ENCODE measurements at regions not wholly inside any gene's neighbourhood (a gene's known extent, or its start where the extent isn't known, plus 50 kb on each side); places are given as distances from the start of the nearest gene placed in this dataset.

DNA sequence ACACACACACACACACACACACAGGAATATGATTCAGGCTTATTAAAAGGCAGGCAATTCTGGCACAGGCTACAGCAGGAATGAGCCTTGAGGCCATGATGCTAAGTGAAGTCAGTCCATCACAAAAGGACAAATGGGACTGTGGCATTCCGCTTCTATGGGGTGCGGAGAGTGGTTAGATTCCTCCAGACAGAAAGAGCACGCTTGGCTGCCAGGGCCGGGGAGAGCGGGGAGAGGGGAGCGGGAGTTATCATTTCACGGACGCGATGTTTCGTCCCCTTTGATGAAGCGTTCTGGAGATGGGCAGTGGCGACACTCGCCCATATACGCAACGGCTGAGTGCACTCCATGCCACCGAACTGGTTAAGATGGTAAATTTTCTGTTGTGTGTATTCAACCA is 58.5 kb upstream of the FAM174B start:
- H3K27ac ChIP-seq (ENCODE audit: low read depth, low read length), result no peak overlapping the region
- no peak overlapping the region for H2AFZ ChIP-seq (ENCODE audit: low read depth, low read length, severe bottlenecking)
- H4K20me1 ChIP-seq (ENCODE audit: low read depth, low read length), result no peaks in the 10 kb centered on the region
- H3K9me2 ChIP-seq (replicated peaks; ENCODE audit: insufficient read depth, low read length), result no peaks in the 10 kb centered on the region
- no peak overlapping the region for H3K9ac ChIP-seq (ENCODE audit: low read length)
- H3K9me3 ChIP-seq (ENCODE audit: insufficient read depth, low read length), result no peaks in the 10 kb centered on the region
- TF ChIP-seq EZH2phosphoT487 (conservative IDR thresholded peaks at IDR 0.05; ENCODE audit: low read length), result no peak
- no peak for TF ChIP-seq CTCF (IDR thresholded peaks at IDR 0.05; ENCODE audit: insufficient read depth, low read length, poor library complexity, severe bottlenecking)
- no peaks in the 10 kb centered on the region for H3F3A ChIP-seq (ENCODE audit: insufficient read depth)
- H3K79me2 ChIP-seq (ENCODE audit: insufficient read depth, low read length), result no peaks in the 10 kb centered on the region
- no peaks in the 10 kb centered on the region for H3K36me3 ChIP-seq (ENCODE audit: low read length)
- no peak overlapping the region for H3K4me2 ChIP-seq (ENCODE audit: low read depth, low read length, poor library complexity, severe bottlenecking)
- H3K27me3 ChIP-seq (ENCODE audit: low read length), result no peaks in the 10 kb centered on the region
- no peak overlapping the region for H3K4me3 ChIP-seq (ENCODE audit: insufficient read depth, low read length, poor library complexity, severe bottlenecking)

DNA sequence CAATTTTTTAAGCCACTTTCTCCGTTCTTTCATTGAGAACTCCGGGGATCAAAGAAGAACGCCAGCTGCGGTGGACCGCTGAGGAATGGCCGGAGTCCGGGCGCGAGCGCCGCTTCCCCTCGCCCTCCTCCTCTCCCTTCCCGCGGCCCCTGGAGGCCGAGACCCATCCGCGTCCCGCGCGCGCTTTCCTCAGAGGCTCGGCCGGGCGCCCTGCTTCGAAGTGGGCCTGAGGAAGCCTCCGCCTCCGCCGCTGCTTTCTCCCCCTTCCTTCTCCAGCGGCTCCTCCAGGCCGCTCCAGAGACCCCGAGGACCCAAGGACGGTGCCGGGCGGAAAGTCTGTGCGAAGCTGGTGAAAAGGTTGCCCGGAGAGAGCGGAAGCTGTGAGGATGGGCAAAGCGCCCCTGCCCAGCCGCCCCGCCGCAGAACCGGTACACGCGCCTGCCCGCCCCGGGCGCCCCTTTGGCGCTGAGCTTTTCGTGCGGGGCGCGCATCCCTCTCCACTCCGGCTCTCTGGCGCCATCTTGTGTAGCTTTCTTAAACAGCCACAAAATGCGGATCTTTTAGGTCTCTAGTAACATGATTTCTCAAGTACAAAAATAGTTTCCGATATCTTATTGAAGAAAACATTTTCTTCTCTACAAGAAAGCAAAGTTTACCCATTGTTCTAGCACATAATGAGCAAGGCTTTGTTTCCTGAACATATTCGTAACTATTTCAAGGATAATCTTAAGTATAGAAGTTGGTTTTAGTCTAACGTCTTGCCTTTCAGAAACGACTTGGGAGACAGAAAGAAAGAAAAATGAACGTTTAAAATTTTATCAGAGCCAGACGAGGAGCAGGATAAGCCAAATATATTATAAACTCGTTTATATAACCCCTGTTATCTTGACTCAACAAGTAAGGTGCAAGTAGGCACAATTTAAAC is 59.2 kb upstream of the FAM174B start:
- H3K9me2 ChIP-seq (replicated peaks; ENCODE audit: insufficient read depth, low read length), result no peaks in the 10 kb centered on the region
- no peaks in the 10 kb centered on the region for H3K27me3 ChIP-seq (ENCODE audit: low read length)
- H3K9me3 ChIP-seq (ENCODE audit: insufficient read depth, low read length), result no peaks in the 10 kb centered on the region
- H3K4me3 ChIP-seq (ENCODE audit: insufficient read depth, low read length, poor library complexity, severe bottlenecking), result no peak overlapping the region
- no peaks in the 10 kb centered on the region for H3K36me3 ChIP-seq (ENCODE audit: low read length)
- H3K27ac ChIP-seq (ENCODE audit: low read depth, low read length), result no peak overlapping the region
- H3K79me2 ChIP-seq (ENCODE audit: insufficient read depth, low read length), result no peaks in the 10 kb centered on the region
- H3F3A ChIP-seq (ENCODE audit: insufficient read depth), result no peaks in the 10 kb centered on the region
- TF ChIP-seq CTCF (IDR thresholded peaks at IDR 0.05; ENCODE audit: insufficient read depth, low read length, poor library complexity, severe bottlenecking), result peak; percentile 82
- no peak for TF ChIP-seq EZH2phosphoT487 (conservative IDR thresholded peaks at IDR 0.05; ENCODE audit: low read length)
- no peak overlapping the region for H2AFZ ChIP-seq (ENCODE audit: low read depth, low read length, severe bottlenecking)
- H3K4me2 ChIP-seq (ENCODE audit: low read depth, low read length, poor library complexity, severe bottlenecking), result no peak overlapping the region
- no peak overlapping the region for H3K9ac ChIP-seq (ENCODE audit: low read length)
- H4K20me1 ChIP-seq (ENCODE audit: low read depth, low read length), result no peaks in the 10 kb centered on the region

GRCh38 chr15:92715758-92716157 is 60.2 kb upstream of the FAM174B start:
- Histone ChIP-seq H3K4me3 (ENCODE audit: insufficient read depth, low read length, poor library complexity, severe bottlenecking) (no peak overlapping the region), H3K9ac (ENCODE audit: low read length) (no peak overlapping the region), H3K9me3 (ENCODE audit: insufficient read depth, low read length) (no peaks in the 10 kb centered on the region), H3K36me3 (ENCODE audit: low read length) (no peaks in the 10 kb centered on the region), H3K27me3 (ENCODE audit: low read length) (no peaks in the 10 kb centered on the region), H3K79me2 (ENCODE audit: insufficient read depth, low read length) (no peaks in the 10 kb centered on the region), H4K20me1 (ENCODE audit: low read depth, low read length) (no peaks in the 10 kb centered on the region), H2AFZ (ENCODE audit: low read depth, low read length, severe bottlenecking) (no peak overlapping the region), H3K4me2 (ENCODE audit: low read depth, low read length, poor library complexity, severe bottlenecking) (no peak overlapping the region), H3K27ac (ENCODE audit: low read depth, low read length) (no peak overlapping the region), H3F3A (ENCODE audit: insufficient read depth) (no peaks in the 10 kb centered on the region), H3K9me2 (replicated peaks; ENCODE audit: insufficient read depth, low read length) (no peaks in the 10 kb centered on the region)
- TF ChIP-seq EZH2phosphoT487 (conservative IDR thresholded peaks at IDR 0.05; ENCODE audit: low read length) (no peak), CTCF (IDR thresholded peaks at IDR 0.05; ENCODE audit: insufficient read depth, low read length, poor library complexity, severe bottlenecking) (no peak)

Data from SU-DHL-6 (cell line).